ENCODE measurements at regions not wholly inside any gene's neighbourhood (a gene's known extent, or its start where the extent isn't known, plus 50 kb on each side); places are given as distances from the start of the nearest gene placed in this dataset.

DNA sequence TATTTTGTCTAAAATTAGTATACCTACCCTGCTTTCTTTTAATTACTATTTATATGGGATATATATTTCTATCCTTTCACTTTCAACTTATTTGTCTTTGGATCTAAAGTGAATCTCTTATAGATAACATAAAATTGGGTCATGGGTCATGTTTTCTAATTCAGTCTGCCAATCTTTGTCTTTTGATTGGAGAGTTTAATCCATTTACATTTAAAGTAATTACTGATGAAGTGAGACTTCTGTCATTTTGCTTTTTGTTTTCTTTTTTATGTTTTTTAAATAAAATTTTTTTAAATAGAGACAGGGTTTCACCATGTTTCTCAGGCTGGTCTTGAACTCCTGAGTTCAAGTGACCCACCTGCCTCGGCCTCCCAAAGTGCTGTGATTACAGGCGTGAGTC, 50.5 kb upstream of the PRDM1 start:
- no peak for DNase-seq

DNA sequence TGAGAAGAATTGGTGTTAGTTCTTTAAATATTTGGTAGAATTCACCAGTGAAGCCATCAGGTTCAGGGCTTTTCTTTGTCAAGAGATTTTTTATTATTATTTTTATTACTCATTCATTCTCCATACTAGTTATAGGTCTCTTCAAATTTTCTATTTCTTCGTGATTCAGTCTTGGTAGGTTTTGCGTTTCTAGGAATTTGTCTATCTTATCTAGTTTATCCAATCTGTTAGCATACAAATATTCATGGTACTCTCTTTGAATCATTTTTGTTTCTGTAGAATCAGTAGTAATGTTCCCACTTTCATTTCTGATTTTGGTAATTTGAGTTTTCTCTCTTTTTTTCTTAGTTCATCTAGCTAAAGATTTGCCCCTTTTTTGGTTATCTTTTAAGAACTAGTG, 52.3 kb upstream of the PRDM1 start:
- no peak for DNase-seq

DNA sequence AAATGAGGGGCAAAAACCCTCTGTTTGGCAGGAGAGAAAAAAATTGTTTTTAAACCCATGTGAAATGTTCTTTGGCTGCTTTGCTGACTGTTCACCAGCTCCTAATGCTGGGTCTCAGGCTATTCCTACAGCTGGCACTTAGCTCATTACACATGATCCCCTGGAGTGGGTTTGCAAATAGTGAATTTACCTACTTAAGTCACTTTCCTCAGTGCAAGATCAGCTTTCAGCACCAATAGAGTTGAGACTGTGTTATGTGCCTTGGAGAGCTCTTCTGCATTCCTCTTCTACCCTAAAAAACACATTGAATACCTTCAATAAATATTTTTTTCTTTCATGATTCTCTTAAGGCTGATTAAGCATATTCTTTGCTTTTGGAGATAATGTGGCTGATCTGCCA, 58.4 kb upstream of the PRDM1 start:
- DNase-seq = no peak

DNA sequence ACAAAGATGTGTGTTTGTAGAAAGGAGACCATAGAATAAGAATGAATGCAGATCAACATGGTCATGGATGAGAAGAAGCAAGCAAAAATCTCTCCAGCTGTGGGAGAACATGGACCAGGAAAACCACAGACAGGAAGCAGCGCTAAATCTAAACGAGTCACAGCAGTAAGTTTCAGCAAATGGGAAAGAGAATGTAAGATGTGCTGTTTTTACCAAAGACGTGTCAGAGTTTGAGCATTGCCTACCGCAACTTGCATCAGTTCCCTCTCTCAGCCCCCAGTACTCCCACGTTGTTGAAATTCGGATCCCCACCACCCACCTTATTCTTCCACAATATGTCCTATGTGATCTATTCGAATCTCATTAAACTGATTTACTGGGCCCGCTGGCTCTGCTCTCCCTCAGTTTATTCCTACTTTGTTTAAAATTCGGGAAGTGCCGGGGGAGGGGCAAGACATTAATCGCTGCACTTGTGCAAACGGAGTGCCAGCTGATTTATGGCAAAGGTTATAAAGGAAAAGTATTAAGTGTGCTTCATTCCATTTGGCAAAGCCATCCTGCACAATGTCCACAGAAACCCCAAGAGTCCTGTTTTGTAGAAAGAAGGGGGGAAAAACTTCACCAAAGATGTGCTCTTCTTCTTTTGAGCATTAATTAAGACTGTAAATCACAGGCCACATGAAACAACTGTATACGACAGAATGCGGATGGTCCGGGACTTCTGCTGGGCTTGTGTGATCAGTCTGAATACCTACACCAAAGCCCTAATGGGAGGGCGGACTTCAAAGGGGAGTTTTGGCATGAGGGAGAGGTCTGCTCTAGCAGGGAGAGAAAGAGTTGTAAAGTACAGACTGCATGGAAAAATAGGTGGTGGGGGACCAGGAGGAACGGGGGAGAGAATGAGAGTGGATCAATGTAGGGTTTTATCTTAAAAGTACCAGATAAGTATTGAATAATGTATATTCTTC, 59.1 kb upstream of the PRDM1 start:
- DNase-seq = no peak

DNA sequence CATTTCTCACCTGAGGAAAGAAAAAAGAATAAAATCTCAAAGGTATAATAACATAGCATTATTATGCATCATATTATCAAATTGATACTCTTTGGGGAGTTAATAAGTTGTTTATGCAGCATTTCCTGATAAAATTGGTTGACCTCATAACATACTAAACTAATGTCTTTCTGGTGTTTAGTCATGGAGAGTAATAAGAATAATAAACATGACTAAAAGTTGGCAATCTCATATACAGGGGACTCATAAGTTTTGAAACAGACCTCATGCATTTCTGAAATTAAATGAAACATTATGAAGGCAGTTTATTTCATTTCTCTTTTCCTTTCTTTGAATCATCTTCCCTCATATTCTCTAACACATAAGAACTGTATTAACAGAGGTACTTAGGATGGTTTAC, 60.5 kb upstream of the PRDM1 start:
- no peak for DNase-seq

DNA sequence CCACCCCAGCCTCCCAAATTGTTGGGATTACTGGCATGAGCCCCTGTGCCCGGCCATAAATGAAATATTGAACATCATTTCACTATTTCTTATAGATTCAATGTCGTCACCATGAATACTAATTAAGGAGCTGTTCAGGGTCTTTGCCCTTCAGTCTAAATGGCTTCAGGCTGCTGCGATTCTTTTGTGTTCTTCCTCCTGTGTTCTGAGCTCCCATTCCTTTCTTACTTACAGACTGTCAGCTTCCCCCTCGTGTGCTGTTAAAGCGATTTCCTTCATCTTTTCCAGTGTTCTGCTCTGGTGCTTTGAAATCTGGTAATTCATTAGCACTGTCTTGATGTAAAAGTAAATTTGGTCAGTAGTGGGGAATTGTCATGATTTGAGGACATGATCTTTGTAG, 63.3 kb upstream of the PRDM1 start:
- no peak for DNase-seq

DNA sequence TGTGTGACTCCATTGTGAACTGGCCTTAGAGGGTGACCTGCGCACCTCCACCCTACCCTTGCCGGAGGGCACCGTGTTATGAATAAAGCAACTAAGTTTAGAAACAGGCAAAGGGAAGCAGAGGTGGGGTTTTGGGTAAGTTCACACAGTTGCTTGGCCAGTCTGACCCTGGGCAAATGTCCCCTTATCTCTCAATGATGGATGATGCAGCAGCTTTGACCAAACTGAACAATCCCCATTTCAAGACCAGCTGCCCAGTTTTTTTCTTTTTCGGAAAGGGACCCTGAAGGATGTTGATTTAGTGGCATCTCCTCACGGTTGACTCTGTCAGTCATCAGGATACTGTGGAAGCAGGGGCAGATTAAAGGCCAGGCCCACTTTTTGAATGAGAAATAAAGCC, 68.7 kb upstream of the PRDM1 start:
- DNase-seq = no peak

DNA sequence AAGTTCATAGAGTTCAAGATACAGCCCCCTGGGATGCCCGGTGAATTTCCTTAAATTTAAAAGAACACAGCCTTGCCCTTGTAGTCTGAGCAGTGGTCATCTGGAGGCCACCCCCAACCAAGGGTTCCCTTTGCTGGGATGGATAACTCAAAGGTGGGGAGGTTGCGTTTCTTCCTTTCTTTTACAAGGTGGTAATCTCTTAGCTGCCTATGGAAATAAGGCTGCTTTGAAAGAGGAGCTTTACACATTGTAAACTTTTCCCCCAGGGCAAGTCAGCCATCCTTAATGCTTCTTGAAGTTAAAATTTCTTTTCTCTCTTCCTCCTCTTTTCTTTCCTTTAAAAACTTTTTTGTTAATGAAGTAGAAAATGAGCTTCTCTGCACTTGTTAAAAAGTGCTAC, 71.2 kb upstream of the PRDM1 start:
- no peak for DNase-seq

DNA sequence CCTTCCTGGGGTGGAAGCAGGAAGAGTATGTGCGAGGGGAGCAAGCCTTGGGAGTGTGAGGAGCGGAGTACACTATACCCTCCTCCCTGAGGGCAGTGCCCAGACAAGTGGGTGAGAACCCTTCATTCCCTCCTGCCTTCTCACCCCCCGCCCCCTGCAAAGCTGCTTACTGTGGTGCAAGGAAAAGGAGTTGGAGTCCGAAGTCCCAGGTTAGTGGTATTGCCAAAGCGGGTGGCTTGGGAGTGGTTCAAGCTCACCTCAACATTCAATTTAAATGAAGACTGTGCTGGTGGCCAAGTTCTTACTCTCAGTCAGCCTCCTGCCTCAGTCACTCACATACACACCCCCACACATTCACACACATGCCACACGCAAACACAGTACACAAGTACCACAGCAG, 74.7 kb upstream of the PRDM1 start:
- no peak for DNase-seq

DNA sequence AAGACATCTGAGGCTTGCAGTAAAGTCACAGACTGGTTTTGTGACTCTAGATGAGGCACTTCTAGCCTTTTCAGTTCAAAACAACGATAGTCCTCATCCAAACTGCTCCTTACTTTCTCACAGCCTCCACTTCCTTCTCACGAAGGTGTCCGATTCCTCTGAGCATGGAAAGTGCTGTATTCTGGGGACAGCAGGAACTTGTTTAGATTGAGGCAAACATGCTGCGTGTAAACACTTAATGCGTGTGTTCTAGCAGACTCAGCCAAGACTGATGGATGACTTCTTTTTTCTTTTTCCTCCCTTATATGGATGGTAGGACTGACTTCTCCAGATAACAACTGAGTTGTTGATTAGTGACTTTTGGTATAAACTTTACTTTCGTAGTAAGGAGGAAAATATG, 80.2 kb upstream of the PRDM1 start:
- DNase-seq = no peak

DNA sequence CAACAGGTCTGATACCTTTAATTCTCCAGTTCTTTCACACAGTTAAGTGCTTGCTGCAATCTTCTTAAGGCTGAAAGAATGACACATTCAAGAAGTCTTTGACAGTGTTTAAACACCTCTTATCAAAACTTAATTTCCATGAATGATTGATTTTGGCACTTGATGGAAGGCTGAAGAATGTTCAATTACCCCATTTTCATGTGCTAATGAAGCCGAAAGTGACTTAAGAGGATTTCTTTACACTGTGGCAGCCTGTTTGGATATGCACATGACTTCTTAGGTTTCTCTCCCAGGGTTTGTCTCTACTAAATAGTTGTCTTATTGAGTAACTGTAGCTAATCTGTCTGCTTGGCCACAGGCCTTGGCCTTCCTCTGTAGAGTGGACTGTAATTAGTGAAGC, 81.1 kb upstream of the PRDM1 start:
- no peak for DNase-seq

DNA sequence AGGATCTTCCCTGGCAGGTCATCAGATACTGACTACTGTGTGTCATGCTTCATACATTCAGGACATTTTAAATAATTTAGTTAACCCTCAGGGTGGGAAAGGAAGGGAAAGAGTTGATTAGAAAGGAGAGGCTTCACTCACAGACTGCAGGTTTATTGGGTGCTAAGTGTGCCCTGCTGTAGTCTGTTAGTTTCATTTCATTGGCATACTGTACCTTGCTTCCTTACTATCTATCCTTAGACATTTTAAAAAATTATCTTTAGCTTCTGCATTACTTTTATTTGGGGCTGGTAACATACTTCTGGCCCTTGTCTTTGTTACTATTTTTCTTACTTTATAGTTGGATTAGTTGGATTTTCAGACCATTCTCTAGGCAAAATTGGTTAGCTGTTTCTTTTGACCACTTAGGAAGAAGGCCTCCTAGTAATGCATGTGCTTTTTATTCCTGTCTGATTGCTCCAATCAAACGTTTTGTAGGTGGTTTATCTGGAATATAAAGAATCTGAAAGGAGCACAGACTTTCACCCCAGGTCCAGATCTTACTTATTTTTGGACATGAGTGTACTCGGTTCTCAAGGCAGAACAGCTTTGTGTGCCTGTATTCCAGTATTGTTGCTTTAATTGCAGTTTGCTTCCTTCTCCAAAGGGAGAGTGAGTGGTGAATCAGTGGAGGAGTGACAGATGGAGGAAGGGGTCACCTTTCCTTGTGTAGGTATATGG, 82.7 kb upstream of the PRDM1 start:
- no peak for DNase-seq

DNA sequence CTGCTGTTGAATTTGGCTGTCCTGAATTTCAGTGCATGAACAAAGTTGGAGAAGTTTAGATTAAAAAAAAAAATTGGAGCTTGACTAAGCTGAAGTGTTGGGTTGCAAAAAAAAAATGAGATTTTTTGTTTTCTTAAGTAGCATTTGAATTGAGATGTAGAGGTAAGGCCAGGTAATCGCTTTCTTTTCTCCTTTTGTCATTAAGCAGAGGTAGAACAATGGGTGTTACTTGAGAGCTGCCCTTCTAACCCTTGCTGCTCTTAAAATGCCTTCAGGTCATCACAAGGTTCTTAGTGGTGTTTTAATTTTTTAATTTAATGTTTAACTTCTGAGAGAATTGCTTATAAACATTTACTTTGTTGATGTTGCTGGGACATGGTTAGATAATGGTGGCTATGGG, 84.1 kb upstream of the PRDM1 start:
- DNase-seq = no peak

DNA sequence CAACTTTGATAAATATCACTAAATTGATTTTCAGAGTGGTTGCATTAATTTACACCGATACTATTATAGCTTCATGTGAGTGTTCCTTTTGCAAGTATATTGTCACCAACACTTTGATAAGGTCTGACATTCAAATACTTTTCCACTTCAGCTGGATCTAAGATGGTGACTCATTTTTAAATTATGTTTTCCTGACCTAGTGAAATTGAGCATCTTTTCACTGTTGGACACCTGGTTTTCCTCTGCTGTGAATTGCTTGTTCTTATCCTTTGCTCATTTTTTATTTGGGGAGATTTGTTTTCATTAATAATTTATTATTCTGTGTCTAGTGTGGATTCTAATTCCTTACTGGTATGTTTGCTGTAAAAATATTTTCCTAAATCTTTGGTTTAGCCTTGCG, 85.2 kb upstream of the PRDM1 start:
- DNase-seq = no peak

DNA sequence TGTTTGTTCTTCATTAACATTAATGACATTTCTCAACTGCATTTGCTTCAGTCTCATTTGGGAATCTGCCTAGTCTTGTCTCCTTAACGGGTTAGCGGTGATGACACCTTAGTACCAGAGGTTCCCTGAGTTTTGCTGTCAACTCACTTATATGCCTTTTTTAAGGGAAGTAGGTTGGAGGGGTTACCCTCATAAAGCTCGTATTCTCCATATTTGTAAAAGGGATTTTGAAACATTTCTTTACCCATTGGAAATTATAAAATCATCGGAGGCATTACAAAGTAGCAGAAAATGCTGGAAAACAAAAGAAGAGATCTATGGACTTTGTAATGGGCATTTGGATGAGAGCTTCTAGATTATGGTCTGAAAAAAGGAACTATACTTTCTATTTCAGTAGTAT, 88.7 kb upstream of the PRDM1 start:
- DNase-seq = no peak

DNA sequence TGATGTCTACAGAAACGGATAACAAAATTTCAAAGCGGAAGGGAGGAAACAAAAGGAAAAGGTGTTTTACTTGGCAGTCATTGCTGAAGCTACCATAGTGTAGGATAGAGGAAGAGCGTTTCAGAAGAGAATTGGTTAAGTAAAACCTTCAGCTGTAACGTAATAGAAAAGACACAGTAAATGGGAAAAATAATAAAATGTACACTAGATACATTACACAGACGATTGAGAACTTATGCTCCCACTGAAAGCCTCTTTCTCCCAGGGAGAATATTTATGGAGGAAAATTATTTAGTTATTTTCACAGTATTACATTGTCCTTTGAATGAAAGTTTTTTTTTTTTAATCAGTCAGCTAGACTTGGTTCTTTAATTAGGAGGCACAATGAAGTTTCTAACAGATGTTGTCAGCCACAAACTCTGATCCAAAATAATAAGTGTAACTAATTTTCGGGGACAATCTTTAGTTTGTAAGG, 90.7 kb upstream of the PRDM1 start:
- no peak for DNase-seq

DNA sequence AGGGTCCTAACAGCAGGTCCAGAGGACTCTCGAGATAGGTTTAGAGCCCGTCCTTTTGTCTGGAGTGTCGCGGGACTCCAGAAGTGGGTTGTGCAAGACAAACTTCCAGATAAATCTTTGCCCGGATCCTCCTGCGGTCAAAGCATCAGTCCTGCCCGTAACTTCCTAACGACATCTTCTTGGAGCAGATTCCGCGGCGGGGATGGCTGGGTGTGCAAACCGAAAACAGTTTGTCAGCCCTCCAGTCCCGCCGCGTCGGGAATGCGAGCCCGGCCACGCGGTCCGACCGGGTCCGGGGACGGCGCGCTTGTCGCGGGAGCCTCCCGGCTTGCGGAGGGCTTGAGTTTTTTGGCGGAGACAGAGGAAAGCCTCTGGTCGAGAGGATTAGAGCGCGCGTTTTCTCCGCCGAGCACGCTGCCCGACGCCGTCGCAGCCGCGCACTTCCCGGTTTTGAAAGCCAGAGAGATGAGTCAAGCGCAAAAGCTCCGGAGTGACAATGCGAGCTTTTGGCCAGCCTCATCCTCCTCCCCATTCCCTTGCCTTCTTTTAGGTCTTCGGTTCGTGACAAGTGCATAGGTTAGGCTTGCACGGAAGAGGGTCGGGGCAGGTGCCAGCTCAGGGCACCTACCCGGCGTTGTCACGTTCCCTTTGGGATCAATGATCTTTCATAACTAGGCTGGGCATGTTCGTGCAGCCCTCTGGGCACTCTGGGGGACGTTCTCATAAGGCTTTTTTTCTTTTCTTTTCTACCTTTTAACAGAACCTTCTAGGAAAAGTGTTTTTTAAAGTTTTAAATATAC, 91.3 kb upstream of the PRDM1 start:
- DNase-seq = peak; percentile 49

DNA sequence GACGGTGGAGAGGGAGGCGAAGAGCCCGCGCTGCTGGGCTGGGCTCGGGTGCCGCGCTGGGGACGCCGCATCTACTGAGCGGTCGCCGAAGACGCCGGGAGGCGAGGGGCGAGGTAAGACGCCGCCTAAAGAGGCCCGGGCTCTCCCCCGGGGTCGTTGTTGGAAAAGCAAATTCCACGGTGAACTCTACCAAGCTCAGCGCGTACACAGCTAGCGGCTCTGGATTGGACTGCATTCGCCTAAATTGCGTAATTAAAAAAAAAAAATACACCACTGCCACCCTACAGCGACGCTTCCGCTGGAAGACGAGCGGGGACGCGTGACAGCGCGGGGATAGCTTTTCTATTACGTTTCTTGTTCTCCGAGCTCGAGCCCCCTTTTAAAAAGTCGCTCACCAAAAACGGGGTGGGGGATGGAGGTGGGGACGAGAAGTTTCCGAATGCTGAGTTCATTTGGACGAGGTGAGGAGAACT, 92.0 kb upstream of the PRDM1 start:
- peak; percentile 64 for DNase-seq

DNA sequence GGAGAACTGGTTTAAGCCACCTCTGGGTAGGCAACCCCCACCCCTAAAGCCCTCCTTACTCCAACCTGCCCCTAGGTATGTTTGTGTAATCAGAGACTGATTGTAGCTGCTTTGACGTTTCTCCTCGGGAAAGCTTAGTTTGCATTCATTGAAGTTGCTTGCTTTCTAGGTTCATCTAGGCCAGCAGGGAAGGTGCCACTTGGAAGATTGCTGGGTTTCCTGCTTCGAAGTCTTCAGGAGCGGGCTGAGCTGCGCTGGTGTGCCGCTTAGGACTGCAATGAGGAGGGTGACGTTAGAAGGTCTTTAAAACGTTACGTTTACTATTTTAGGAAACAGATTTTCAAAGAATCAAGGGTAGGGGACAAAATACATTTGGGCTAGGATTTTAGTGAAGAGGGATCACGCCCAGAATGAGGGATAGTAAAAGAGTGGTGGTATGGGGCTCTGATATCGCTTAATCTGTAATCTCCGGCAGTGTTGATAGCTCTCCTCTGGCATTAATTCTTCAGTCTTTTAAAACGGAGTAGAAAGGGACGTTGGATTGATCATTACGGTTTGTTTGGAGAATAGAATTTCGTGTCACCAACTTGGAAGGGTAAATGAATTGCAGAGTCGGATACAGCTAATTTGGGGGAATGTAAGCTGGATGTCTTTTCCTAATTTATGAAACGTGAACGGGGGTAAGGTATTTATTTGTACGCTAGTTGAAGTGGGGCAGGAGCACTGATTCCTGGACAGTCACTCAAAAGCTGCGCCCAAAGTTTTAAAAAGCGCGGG, 92.6 kb upstream of the PRDM1 start:
- no peak for DNase-seq

DNA sequence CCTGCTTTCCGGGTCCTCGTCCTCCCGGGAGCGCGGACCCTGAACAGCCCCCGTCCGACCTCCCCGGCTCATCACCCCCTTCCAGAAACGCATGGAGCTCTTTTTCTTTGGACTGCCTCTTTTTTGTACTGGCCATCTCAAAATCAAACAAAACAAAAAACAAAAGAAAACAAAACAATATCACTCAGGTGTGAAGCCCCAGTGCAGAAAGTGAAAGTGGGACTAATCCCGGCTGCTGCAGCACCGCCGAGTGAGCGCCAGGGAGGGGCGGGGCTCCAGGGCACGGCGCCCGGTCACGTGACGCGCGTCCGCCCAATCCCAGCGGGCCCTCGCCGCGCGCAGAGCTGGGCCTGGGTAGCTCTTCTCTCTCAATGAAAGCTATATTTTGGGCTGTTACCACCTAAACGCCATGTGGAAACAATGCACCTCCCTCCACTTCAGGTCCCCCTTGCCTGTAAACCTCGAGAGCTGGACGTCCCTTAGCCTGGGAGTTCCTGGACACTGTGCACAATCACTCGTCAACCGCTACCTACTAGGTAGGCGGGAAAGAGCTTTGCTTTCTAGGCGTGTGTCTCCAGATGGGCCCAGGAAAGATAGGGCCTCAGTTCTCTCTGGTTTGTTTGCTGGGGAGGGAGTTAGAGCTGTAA, 93.7 kb upstream of the PRDM1 start:
- DNase-seq = peak; percentile 91

DNA sequence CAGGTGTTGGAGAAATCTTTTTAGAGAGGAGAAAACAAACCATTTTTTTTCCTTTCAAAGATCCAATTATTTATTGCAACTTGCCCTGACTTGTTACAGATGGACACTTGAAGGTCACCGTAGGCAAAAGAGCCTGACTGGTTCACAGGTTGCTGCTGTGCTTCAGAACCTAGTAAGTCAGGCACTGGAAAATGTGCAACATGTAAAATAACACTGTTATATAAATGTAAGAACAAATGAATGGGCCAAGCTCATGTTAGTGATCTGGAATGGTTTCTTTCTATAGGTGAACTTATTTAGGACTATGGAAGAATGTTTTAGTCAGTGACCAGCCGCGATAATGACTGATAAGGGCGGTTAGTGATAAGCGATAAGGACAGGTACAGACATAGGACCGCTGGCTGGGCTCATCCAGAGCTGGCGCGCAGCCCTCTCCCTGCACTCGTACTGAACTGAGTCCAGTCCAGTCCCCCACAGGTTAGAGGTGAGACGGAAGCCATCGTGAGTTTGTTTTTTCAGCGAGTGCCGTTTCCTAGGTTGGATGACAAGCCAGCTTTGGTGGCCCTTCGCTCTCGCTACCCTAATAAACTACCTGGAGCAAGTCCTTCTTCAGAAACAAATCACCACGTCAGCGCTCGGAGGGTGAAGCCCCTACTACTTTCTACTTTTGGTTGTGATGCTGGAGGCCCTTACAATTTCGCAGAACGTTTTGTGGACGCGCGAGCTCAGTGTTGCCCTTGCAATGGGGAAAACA, 94.4 kb upstream of the PRDM1 start:
- no peak for DNase-seq
